SJSA1 (cell line): ENCODE measurements at regions not wholly inside any gene's neighbourhood (a gene's known extent, or its start where the extent isn't known, plus 50 kb on each side); places are given as distances from the start of the nearest gene placed in this dataset.

ENCODE experiments used
- DNase-seq, 2 experiments: peaks; one replicate each; pipeline ENCODE4 v3.0.0-alpha.2; 2015 to 2020; ENCODE audit warnings: low spot score in 2 of 2, low read depth in 1 of 2
- H3K27ac ChIP-seq: fragments of 250-450 bp; sonication (Bioruptor Pico); 2 replicates; pipeline ENCODE4 v1.5.1; 2020; ENCODE audit warnings: mild to moderate bottlenecking, moderate library complexity
- H3K27me3 ChIP-seq: fragments of 250-450 bp; sonication (Bioruptor Pico); replicated peaks from 2 replicates; pipeline ENCODE4 v1.5.1; 2020; ENCODE audit warnings: mild to moderate bottlenecking, moderate library complexity
- H3K36me3 ChIP-seq: fragments of 250-450 bp; sonication (Bioruptor Pico); 2 replicates; pipeline ENCODE4 v1.5.1; 2020; ENCODE audit warnings: mild to moderate bottlenecking
- H3K4me1 ChIP-seq: fragments of 250-450 bp; sonication (Bioruptor Pico); replicated peaks from 2 replicates; pipeline ENCODE4 v1.6.1; 2021; ENCODE audit warnings: mild to moderate bottlenecking
- H3K4me3 ChIP-seq: fragments of 250-450 bp; sonication (Bioruptor Pico); 2 replicates; pipeline ENCODE4 v1.5.1; 2020; ENCODE audit warnings: mild to moderate bottlenecking
- H3K9me3 ChIP-seq: fragments of 250-450 bp; sonication (Bioruptor Pico); replicated peaks from 2 replicates; pipeline ENCODE4 v1.5.1; 2020; ENCODE audit warnings: mild to moderate bottlenecking

GRCh38 chr3:43996379-43997301, 245.0 kb upstream of the TOPAZ1 start:
- Histone ChIP-seq H3K4me1 (peaks cover 6% of the 10 kb centered on the region), H3K4me3 (no peak overlapping the region), H3K27me3 (peaks cover 67% of the 10 kb centered on the region), H3K27ac (no peak overlapping the region), H3K36me3 (no peaks in the 10 kb centered on the region), H3K9me3 (no peaks in the 10 kb centered on the region)
- DNase-seq = no peak

GRCh38 chr3:43997316-43997715, 244.4 kb upstream of the TOPAZ1 start:
- Histone ChIP-seq H3K4me3 (no peak overlapping the region), H3K36me3 (no peaks in the 10 kb centered on the region), H3K27me3 (peaks cover 69% of the 10 kb centered on the region), H3K4me1 (peaks cover 6% of the 10 kb centered on the region), H3K9me3 (no peaks in the 10 kb centered on the region), H3K27ac (no peak overlapping the region)
- no peak for DNase-seq

GRCh38 chr3:43997788-43998369, 243.8 kb upstream of the TOPAZ1 start:
- Histone ChIP-seq H3K4me1 (peaks cover 6% of the 10 kb centered on the region), H3K9me3 (no peaks in the 10 kb centered on the region), H3K27ac (no peak overlapping the region), H3K36me3 (no peaks in the 10 kb centered on the region), H3K4me3 (no peak overlapping the region), H3K27me3 (peaks cover 69% of the 10 kb centered on the region)
- DNase-seq = no peak

GRCh38 chr3:43998370-43998835, 243.3 kb upstream of the TOPAZ1 start:
- no peak overlapping the region for H3K4me3 ChIP-seq

GRCh38 chr3:43998836-43999727, 242.6 kb upstream of the TOPAZ1 start:
- Histone ChIP-seq H3K27me3 (peaks cover 59% of the 10 kb centered on the region), H3K36me3 (no peaks in the 10 kb centered on the region)

More at GRCh38 chr3:43998370-43998835, 243.3 kb upstream of the TOPAZ1 start:
- no peak for DNase-seq
- H3K27ac ChIP-seq = no peak overlapping the region
- peaks cover 66% of the 10 kb centered on the region for H3K27me3 ChIP-seq
- H3K4me1 ChIP-seq = peaks cover 6% of the 10 kb centered on the region
- no peaks in the 10 kb centered on the region for H3K9me3 ChIP-seq
- H3K36me3 ChIP-seq = no peaks in the 10 kb centered on the region

GRCh38 chr3:43999728-44000319, 241.9 kb upstream of the TOPAZ1 start:
- no peaks in the 10 kb centered on the region for H3K9me3 ChIP-seq
- no peak overlapping the region for H3K27ac ChIP-seq
- peaks cover 6% of the 10 kb centered on the region for H3K4me1 ChIP-seq
- DNase-seq = no peak
- no peak overlapping the region for H3K4me3 ChIP-seq
- peaks cover 53% of the 10 kb centered on the region for H3K27me3 ChIP-seq
- H3K36me3 ChIP-seq = no peaks in the 10 kb centered on the region

More at GRCh38 chr3:43998836-43999727, 242.6 kb upstream of the TOPAZ1 start:
- Histone ChIP-seq H3K4me1 (peaks cover 6% of the 10 kb centered on the region), H3K27ac (no peak overlapping the region), H3K4me3 (no peak overlapping the region), H3K9me3 (no peaks in the 10 kb centered on the region)
- no peak for DNase-seq

- Histone ChIP-seq H3K27ac (no peak overlapping the region), H3K9me3 (no peaks in the 10 kb centered on the region), H3K4me3 (no peak overlapping the region), H3K4me1 (no peaks in the 10 kb centered on the region), H3K27me3 (peaks cover 46% of the 10 kb centered on the region), H3K36me3 (no peaks in the 10 kb centered on the region)
- no peak for DNase-seq
These were observed 241.1 kb upstream of the TOPAZ1 start for GRCh38 chr3:44000586-44000985.

- Histone ChIP-seq H3K4me3 (no peak overlapping the region), H3K27ac (no peak overlapping the region), H3K9me3 (no peaks in the 10 kb centered on the region), H3K4me1 (no peaks in the 10 kb centered on the region), H3K36me3 (no peaks in the 10 kb centered on the region), H3K27me3 (peaks cover 42% of the 10 kb centered on the region)
- no peak for DNase-seq
These were observed 240.6 kb upstream of the TOPAZ1 start for GRCh38 chr3:44001072-44001471.

GRCh38 chr3:44003801-44004200, 237.9 kb upstream of the TOPAZ1 start:
- H3K27ac ChIP-seq = no peak overlapping the region
- H3K9me3 ChIP-seq = no peaks in the 10 kb centered on the region
- DNase-seq = no peak
- H3K27me3 ChIP-seq = peaks cover 23% of the 10 kb centered on the region
- H3K4me1 ChIP-seq = no peaks in the 10 kb centered on the region
- H3K36me3 ChIP-seq = no peaks in the 10 kb centered on the region
- no peak overlapping the region for H3K4me3 ChIP-seq

GRCh38 chr3:44011680-44012079, 230.0 kb upstream of the TOPAZ1 start:
- Histone ChIP-seq H3K27ac (no peak overlapping the region), H3K4me3 (no peak overlapping the region), H3K9me3 (no peaks in the 10 kb centered on the region), H3K4me1 (no peaks in the 10 kb centered on the region), H3K27me3 (no peaks in the 10 kb centered on the region), H3K36me3 (no peaks in the 10 kb centered on the region)
- DNase-seq = no peak

GRCh38 chr3:44012160-44012899, 229.4 kb upstream of the TOPAZ1 start:
- H3K27ac ChIP-seq = no peak overlapping the region
- DNase-seq = no peak
- H3K9me3 ChIP-seq = no peaks in the 10 kb centered on the region
- no peaks in the 10 kb centered on the region for H3K36me3 ChIP-seq
- no peaks in the 10 kb centered on the region for H3K4me1 ChIP-seq
- no peaks in the 10 kb centered on the region for H3K27me3 ChIP-seq
- no peak overlapping the region for H3K4me3 ChIP-seq

- Histone ChIP-seq H3K27ac (no peak overlapping the region), H3K9me3 (no peaks in the 10 kb centered on the region), H3K4me1 (no peaks in the 10 kb centered on the region), H3K36me3 (no peaks in the 10 kb centered on the region), H3K27me3 (no peaks in the 10 kb centered on the region), H3K4me3 (no peak overlapping the region)
- DNase-seq = no peak
These were observed 227.7 kb upstream of the TOPAZ1 start for GRCh38 chr3:44013967-44014366.

GRCh38 chr3:44015170-44015569, 226.5 kb upstream of the TOPAZ1 start:
- H3K4me3 ChIP-seq = no peak overlapping the region
- no peaks in the 10 kb centered on the region for H3K9me3 ChIP-seq
- H3K27ac ChIP-seq = no peak overlapping the region
- H3K36me3 ChIP-seq = no peaks in the 10 kb centered on the region
- no peak for DNase-seq
- H3K27me3 ChIP-seq = 0 out of 2 replicates have a peak, but pooled peaks cover 1% of the 10 kb centered on the region
- no peaks in the 10 kb centered on the region for H3K4me1 ChIP-seq
